NCI-H524 treated with DMSO at 0.1 percent for 48 hours (cell line): ENCODE measurements at regions not wholly inside any gene's neighbourhood (a gene's known extent, or its start where the extent isn't known, plus 50 kb on each side); places are given as distances from the start of the nearest gene placed in this dataset.
"Not testable (repeated sequence)": the region's sequence is repeated elsewhere in the genome, so short reads cannot be mapped to it uniquely, and the experiment has no call there.

Source experiments
- DNase-seq: peaks from one replicate; lab custom pipeline; 2025; lab: John Stamatoyannopoulos, UW

DNA sequence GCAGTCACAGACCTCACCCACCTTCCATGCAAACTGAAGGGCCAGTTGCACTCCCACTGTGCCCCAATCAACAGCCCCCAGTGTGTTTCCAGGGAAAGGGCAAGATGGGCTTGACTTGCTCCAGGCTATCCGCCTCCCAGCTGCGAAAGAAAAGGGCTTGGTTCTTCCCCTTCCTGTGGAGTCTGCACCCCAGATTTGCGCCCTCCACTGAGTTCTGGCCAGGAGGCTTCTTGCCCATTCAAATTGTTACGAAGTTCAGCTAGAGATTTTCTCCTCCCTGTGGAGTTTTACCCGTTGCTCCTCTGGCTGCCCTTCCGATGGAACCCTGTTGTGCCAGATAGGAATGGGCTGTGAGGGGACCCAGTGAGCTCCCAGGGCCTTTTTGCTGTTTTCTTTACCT is 1096.9 kb upstream of the ALCAM start:
- no peak for DNase-seq

DNA sequence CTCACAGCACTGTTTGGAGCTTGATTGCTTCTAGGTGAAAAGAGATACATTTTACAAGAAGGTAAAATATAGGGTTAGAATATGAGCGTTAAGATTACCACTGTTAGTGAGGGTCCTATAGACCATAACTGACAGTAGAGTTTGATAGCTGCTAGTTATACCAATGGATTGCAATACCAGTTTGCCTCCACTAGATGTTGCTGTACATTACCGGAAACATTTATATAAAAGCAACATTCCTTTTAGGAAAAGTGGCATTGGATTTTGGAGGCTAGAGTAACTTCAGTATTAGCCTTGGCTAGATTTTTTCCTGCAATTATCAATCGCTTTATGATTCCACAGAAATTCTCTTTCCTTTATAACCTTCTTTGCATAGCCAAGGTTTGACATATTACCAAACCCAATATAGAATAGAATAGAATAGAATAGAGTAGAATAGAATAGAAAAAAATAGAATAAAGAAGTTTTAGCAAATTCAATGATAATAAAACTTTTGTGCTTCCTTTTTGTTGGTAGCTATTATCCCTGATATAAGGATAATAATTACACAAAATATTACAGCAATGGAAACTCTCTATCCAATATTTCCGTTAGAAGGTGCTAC is 1093.6 kb upstream of the ALCAM start:
- DNase-seq: peak; percentile 9

DNA sequence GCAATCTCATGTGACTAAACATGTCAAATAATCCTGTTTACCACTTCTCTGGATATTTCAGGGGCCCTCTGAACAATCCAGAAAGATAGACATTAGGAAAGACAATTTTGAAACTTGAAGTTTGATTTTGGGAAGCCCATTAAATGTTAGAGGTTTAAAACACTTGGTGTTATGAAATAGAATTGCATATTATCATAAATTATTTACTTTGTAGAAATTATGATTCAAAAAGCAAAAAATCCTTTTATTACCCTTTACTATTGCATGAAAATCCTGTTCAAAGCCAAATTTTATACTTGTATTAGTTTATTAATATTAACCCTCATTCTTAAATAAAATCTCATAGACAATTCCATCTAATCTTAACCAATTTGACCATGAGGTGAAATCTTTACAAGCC is 1091.5 kb upstream of the ALCAM start:
- DNase-seq: no peak

DNA sequence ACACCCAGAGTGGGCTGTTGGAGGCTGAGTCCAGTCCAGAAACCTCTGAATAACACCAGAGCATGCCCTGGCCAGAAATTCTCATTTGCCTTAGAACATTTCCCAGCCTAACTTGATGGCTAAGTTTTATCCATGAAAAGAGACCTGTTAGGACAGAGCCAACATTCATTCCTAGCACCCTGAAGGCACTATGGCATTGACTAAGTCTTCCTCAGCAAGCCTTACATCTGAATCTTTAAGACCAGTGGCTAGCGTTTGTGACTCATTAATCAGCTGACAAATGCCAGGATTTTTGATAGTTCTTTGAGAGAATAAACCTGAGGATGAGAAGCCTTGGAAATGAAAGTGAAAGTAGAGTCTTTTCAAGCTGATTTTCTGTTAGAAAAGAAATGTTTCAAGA is 1087.1 kb upstream of the ALCAM start:
- no peak for DNase-seq

DNA sequence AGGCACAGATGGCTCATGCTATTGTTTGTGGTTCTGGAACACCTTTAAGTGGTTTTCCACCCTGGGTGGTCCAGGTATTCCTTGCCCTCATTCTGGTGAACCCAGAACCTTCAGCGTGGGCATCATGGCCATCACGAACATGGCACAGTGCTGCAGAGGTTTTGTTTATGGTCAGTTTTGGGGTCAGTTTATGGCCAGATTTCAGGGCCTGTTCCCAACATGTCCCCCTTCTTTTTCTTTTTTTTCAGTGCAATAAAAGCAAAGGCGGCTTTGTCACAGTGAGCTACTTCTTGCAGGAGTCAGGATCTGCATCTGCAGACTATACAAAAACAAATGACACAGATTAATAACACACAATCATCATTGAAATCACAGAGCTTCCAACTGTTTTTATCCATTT is 1085.0 kb upstream of the ALCAM start:
- no peak for DNase-seq

DNA sequence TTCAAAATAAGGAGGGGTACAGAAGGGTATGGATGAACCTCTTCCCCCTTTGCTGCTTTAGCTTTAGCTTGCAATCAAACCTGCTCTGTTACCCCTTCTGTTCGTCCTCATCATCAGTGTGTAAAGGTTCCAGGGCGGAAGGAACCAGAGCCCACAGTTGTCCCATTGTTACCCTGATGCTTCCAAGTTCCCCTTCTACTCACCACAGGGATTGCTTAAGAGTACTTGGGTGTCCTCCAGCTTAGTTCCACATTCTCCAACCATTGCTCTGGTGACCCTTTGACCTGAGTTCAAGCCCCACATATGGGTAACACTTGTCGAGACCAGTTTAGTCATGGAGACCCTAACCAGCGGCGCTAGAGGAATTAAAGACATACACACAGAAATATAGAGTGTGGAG is 1080.1 kb upstream of the ALCAM start:
- no peak for DNase-seq

DNA sequence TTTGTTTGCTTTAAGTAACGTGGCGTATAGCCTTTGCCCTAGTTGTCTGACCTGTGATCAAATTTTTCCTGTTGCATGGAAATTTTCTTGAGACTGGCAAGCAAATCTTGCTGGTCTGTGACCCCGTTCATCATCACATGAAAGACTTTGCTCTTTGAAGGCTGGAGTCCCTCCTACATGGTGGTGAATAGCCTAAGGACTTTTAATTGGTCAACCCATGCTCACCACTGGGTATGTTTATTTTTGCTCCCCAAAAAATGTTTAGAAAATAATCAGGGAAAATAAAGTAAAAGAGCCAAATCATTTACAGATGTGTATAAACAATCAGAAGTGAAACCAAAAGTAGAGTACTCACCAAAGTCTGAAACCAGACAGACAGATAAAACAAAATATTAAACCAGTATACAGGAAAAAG is 1075.3 kb upstream of the ALCAM start:
- no peak for DNase-seq

DNA sequence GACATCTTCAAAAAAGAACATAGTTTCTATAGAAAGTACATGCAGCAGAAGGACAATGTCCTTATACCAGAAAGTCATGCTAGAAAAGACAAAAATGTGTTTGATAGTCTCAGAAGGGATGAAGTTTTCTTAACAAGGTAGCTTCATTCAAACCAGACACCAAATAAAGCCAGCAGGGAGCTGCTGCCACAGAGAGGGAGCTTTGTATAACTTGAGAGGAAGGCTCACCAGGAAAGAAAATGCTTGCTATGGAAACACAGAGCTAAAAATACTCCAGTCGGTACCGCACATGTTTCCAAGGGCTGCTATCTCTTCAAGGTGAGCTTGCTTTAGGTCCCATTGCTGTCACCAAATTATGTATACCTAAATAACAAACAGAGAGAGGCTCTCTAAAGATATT is 1074.8 kb upstream of the ALCAM start:
- no peak for DNase-seq

DNA sequence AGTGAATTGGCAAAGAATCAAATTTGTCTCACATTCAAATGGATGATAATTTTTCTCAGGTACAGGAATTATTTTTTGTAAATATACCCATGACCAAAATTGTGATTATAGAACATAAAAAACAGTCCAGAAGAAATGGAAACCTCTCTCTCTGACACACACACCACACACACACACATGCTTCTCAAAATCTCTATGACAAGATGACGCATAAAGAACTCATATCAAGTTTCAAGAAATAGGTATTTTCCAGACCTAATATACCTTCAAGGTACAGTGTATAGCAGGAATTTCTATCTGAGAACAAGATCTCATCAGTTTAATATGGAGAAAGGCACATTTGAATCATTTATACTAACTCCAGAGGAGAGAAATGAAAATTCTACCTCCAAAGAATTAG is 1069.1 kb upstream of the ALCAM start:
- DNase-seq: no peak

DNA sequence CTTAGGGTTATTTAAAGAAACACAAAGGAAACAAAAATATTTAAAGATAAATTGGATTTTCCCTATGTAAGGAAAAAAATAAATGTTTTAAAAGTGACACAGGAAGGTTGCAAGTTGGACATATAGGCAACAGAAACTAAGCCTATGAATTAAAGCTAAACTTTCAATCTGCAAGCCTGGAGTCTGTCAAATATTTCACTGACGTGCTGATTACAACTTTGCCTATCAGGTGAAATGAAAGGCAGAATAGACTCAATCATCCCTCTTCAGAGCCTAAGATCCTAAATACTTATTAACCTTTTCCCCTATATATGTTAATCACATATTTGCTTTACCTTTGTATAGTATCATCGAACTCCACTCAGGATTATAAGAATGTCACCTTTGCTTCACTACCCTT is 1068.0 kb upstream of the ALCAM start:
- no peak for DNase-seq

DNA sequence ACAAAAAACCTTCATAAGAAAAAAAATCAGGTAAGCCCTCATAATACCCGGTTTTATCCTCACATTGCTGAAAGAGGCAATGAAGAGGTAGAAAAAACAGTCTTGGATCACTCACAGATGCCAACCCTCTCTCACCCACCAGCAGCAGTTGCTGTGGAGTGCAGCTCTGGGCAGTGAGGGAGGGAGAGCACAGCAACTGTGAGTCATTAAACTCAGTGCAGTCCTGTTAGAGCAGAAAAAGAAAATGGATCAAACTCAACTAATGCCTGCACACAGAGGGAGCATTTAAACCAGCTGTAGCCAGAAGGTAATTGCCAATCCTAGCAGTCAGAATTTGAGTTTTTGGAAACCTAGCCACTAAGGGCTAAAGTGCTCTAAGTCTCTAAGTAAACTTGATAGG is 1050.6 kb upstream of the ALCAM start:
- DNase-seq: no peak

DNA sequence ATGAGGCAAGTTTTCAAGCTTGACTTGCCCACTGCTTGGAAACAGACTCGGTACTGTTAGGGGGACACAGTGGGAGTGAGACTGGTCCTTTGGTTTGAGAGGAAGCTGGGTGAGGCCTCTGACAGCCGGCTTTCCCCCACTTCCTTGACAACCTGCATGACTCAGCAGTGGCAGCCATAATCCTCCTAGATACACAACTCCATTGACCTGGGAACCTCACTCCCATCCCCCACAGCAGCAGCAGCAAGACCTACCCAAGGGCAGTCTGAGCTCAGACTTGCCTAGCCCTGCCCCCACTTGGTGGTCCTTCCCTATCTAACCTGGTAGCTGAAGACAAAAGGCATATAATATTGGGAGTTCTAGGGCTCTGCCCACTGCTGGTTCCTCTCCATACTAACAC is 1043.5 kb upstream of the ALCAM start:
- no peak for DNase-seq

DNA sequence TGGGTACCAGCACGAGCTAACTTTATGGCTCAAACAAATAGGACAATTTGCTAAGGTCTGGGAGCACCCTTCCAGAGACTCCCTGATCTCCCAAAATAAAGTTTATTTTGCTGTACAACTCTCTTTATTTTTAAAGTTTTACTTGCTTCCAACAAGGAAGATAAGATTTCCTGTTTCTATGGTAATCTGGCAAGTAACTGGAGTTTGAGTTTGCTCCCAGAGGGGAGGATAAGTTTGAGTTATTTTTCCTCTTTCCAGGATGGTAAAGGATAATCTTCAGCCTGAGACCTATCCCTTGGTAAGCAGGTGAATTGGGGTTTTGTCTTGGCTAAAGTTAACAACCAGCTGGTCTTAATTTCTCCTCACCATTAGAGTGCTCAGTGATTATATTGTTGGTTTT is 1019.4 kb upstream of the ALCAM start:
- DNase-seq: no peak

DNA sequence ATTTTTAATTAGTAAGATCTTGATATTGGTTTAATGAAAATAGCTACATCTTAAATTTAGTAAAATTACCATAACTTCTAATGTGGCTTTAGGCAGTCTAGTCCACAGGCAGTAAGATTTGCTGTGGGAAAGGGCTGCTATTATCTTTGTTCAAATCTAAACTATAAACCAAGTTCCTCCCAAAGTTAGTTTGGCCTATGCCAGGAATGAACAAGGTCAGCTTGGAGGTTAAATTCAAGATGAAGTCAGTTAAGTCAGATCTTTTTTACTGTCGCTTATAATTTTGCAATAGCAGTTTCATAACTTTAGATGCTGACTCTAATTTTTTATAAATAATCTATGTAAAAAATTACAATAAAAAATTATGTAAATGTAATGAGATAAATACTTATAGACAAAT is 1016.9 kb upstream of the ALCAM start:
- DNase-seq: no peak

DNA sequence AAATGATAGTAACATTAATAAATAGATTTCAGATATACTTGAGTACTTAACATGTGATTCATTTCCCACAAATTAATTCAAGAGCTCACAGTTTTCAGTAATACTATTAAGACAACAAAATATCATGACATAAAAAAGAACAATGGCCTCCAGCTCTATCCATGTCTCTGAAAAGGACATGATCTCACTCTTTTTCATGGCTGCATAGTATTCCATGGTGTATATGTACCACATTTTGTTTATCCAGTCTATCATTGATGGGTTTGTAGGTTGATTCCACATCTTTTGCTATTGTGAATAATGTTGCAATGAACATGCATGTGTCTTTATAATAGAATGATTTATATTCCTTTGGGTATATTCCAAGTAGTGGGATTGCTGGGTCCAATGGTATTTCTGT is 1012.8 kb upstream of the ALCAM start:
- DNase-seq: no peak

DNA sequence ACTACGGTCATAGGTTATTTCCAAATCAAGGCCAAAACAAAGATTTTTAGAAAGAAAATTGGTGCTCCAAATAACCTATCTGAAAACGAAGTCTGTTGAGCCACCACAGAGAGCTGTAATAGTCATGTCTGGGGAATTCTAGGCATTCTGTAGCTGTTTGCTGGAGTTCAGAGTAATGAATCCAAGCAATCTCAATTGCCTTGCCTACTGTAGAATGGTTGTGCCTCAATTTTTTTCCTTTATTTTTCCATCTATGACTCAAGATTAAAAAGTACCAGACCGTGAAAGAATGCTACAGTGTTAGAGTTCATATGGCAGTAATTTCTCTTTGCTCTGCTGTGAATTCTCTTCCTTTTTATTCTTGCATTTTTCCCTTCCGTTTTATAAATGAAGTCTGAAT is 1007.2 kb upstream of the ALCAM start:
- DNase-seq: no peak

DNA sequence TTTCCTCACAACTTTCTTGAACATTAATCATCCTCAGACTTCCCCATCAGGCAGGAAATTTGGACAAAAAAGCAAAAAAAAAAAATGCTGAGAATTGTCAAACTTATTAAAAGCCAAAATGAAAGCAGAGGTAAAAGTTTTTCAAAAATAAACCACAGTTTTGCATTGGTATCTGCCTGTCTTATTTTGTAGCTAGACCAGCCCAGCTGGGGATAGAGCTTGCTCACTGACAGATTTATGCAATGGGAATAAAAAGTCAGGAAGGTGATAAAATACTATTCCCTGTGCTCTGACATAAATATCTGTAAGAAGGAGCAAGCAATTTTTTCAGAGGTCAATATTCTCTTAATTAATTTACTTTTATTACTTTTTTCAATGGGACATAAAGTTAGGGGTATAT is 1006.7 kb upstream of the ALCAM start:
- no peak for DNase-seq

DNA sequence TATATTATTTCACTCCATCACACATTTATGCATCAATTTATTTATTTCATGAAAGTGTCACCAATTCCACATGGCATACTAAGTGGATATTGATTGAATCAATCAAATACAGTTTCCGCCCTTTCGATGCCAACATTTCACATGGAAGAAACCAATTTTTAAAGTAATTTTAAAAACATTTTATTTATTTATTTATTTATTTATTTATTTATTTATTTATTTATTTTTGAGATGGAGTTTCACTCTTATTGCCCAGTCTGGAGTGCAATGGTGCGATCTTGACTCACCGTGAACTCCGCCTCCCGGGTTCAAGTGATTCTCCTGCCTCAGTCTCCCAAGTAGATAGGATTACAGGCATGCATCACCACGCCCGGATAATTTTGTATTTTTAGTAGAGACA is 1005.0 kb upstream of the ALCAM start:
- DNase-seq: not testable (repeated sequence)

DNA sequence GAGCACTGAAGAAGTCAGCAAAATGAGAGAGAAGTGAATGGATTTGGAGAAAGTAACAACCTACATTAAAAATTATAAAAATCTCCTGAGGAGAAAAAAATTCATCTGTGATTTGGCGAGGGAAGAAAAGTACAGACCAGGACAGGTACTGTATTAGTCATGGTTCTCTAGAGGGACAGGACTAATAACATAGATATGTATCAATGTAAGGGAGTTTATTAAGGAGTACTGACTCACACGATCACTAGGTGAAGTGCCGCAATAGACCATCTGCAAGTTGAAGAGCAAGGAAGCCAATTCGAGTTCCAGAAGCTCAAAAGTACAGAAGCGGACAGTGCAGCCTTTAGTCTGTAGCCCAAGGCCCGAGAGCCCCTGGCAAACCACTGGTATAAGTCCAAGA is 1004.4 kb upstream of the ALCAM start:
- DNase-seq: no peak

DNA sequence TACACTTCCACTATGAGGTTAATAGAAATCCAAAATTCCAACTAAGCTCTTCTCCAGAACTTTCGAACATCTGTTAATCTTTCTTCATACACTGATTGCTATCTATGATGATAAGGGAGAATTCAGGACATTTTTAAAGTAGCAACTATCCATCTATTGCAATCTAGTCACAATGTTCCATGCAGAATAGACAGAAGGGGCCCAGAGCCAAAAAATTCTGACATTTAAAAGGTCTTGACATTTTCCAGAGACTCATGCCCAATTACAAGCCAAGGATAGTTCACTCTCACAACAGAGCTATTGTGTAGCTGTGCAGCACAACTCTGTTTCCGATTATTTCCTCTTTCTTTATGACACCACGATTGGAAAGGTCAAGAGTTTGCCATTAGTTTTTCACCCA is 999.7 kb upstream of the ALCAM start:
- no peak for DNase-seq

DNA sequence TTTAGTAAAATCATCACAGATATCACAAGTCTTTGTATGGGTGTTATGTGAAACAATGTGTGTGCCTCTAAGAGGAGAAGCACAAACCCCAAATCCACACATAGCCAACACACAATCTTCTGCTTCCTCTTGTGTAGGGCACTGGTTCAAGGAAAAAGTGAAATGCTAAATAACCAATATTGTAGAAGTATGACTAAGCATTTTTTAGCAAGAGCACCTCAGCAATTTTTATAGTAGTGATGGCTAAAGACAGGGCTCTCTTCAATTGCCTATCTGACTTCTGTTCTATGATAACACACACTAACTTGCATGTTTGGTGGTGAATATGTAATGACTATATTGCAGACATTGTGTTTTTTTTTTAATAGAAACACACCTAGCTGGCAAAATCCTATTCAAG is 997.9 kb upstream of the ALCAM start:
- DNase-seq: no peak

DNA sequence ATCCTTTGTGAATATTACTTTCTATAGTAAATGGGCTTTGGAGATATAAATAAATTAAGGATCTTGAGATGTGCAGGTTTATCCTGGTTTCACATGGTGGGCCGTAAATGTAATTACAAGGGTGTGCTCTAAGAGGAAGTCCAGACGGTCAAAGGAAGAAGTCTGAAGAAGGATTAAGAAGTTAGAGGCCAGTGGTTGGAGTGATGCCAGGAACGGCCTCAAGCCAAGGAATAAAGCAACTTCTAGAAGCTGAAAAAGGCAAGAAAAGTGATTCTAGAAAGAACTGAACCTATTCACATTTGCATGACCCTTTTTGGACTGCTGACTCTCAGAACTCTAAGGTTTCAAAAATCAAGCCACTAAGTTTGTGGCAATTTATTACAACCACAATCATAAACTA is 981.3 kb upstream of the ALCAM start:
- DNase-seq: no peak

DNA sequence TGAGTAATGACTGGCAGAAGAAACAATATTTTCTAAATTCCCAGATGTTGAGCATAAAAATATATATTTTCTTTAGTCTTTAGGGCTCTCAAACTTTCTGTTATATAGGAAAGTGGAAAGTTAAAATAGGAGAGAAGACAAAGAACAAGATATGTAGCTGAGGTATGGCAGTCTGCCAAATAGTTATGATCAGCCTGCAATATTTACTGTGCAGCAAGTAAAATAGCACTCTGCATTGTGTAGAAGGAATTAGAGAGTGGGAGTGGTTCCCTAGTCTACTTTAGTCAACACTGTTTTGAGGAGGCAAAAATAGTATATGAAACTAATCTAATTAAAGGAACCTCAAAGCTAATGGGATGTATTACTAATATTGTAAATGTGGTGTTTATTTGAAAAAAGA is 978.1 kb upstream of the ALCAM start:
- DNase-seq: no peak

DNA sequence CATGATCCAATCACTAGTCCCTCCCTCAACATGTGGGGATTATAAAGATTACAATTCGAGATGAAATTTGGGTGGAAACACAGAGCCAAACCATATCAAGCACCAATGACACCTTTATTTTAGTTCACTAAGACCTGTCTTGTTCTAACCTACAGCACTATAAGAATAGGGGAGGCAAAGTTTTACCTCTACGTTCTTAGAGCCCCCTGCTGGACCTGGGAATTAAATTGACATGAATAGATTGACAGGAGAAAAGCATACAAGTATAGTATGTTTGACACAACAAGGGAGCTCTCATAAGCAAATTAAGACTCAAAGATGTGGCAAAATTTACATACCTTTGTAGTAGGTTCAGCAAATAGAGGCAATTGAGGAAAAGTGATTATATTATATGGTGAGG is 974.4 kb upstream of the ALCAM start:
- no peak for DNase-seq
